ENCODE measurements at regions not wholly inside any gene's neighbourhood (a gene's known extent, or its start where the extent isn't known, plus 50 kb on each side); places are given as distances from the start of the nearest gene placed in this dataset.
"Not testable (repeated sequence)": the region's sequence is repeated elsewhere in the genome, so short reads cannot be mapped to it uniquely, and the experiment has no call there.

- no peak for DNase-seq
These were observed 229.9 kb downstream of the TFCP2L1 start for GRCh38 chr2:121055088-121055487.

- DNase-seq = no peak
These were observed 229.5 kb downstream of the TFCP2L1 start for GRCh38 chr2:121055501-121055900.

GRCh38 chr2:121058852-121059558, 226.0 kb downstream of the TFCP2L1 start:
- DNase-seq = no peak

- DNase-seq = no peak
These were observed 225.1 kb downstream of the TFCP2L1 start for GRCh38 chr2:121059651-121060649.

GRCh38 chr2:121061633-121062032, 223.4 kb downstream of the TFCP2L1 start:
- no peak for DNase-seq

GRCh38 chr2:121063471-121063870, 221.5 kb downstream of the TFCP2L1 start:
- no peak for DNase-seq

- no peak for DNase-seq
These were observed 220.8 kb downstream of the TFCP2L1 start for GRCh38 chr2:121064186-121064585.

- DNase-seq = no peak
These were observed 219.8 kb downstream of the TFCP2L1 start for GRCh38 chr2:121065239-121065638.

GRCh38 chr2:121066526-121066925, 218.5 kb downstream of the TFCP2L1 start:
- DNase-seq = peak; percentile 33

GRCh38 chr2:121068851-121069250, 216.2 kb downstream of the TFCP2L1 start:
- DNase-seq = no peak

GRCh38 chr2:121069434-121069969, 215.5 kb downstream of the TFCP2L1 start:
- DNase-seq = no peak

GRCh38 chr2:121070061-121070460, 214.9 kb downstream of the TFCP2L1 start:
- not testable (repeated sequence) for DNase-seq

- DNase-seq = peak; percentile 55
These were observed 213.9 kb downstream of the TFCP2L1 start for GRCh38 chr2:121071034-121071504.

GRCh38 chr2:121072784-121073183, 212.2 kb downstream of the TFCP2L1 start:
- DNase-seq = no peak

GRCh38 chr2:121073320-121074210, 211.4 kb downstream of the TFCP2L1 start:
- DNase-seq = no peak

GRCh38 chr2:121074293-121074932, 210.6 kb downstream of the TFCP2L1 start:
- DNase-seq = no peak

- DNase-seq = peak; percentile 98
These were observed 209.9 kb downstream of the TFCP2L1 start for GRCh38 chr2:121075006-121075551.

- DNase-seq = peak; percentile 30
These were observed 209.1 kb downstream of the TFCP2L1 start for GRCh38 chr2:121075641-121076497.

- no peak for DNase-seq
These were observed 208.5 kb downstream of the TFCP2L1 start for GRCh38 chr2:121076498-121076820.

- DNase-seq = peak; percentile 49
These were observed 208.0 kb downstream of the TFCP2L1 start for GRCh38 chr2:121076885-121077549.
